ENCODE measurements at regions not wholly inside any gene's neighbourhood (a gene's known extent, or its start where the extent isn't known, plus 50 kb on each side); places are given as distances from the start of the nearest gene placed in this dataset.

DNA sequence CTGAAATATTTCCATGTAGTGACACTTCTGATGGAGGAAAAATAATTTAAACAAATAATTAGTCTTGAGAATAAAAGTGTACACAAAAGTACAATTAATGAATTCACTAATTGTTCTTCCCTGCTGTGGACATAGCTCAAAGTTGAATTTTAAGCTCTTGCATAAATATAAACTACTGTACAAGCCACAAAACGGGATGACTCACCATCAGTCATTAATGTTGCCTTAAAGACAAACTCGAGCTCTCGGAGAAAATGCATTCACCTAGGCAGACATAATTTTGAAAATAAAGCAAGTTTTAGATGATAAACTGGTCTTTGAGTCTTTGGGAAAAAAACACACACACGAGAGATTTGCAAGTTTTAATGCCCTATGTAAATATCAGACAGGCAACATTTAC is 436.4 kb downstream of the ZNF521 start:
- no peak for DNase-seq

GRCh38 chr18:24917767-24918166 is 434.2 kb downstream of the ZNF521 start:
- DNase-seq: no peak

DNA sequence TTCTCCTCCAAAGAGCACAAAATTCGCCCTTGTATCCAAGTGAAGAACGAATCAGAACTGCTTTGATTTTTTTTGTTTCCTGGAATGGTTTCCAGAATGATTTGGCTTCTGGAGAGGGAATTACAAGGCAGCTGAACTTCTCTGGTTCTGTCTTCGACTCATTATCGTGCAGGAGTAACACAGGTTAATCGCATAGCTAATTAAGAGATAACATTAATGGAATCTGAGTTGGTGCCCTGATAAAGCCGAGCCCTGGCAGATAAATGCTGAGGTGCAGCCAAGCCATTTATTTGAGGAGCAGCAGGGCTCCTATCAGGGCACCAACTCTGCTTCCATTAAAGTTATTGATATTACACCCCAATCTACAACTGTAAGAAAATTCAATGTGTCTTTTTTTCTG is 433.7 kb downstream of the ZNF521 start:
- no peak for DNase-seq

DNA sequence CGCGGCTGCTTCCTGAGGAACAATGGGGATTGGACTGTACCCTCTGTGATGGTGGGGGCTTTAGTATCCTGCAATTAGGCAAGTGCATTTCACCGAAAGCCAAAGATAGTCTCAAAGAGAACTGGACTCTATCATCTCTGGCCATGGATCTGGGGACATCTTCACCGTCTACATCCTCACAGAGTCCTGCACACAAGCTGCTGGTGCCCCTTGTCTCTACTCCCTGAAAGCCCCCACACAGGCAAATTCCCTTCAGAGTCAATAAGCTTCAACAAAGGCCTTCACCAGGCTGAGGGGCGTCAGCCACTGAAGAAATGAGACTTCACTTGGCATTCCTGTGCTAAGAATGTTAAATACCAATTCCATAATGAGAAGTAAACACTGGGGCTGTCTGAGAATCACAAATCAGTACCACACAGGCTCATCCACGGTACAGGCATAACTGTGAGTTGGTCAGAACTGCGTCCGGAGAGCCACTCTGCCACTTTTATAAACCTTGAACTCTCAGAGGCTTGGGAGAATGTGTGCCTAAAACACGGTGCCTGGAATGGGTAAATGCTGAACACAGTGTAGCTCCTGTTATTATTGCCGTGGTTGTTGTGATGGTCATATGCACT is 432.7 kb downstream of the ZNF521 start:
- DNase-seq: no peak

- DNase-seq: no peak
Observed at GRCh38 chr18:24922491-24922890, 429.5 kb downstream of the ZNF521 start.

DNA sequence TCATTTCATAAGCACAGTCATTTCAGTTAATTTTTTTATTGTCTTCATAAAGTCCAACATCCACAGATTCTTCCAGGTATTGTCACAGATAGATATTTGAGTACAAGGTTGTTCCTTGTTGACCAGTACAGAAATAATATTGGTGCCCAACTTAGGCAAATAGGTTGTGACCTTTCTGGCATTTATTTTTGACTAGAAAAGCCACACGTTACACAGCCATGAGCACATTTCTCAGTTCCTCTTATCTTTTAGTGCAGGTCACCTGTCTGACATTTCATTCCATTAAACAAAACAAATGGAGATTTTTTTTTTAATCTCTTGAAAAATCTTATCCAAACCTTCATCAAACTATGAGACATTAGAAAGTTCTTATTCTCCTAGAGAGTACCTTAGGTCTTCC is 428.8 kb downstream of the ZNF521 start:
- no peak for DNase-seq

DNA sequence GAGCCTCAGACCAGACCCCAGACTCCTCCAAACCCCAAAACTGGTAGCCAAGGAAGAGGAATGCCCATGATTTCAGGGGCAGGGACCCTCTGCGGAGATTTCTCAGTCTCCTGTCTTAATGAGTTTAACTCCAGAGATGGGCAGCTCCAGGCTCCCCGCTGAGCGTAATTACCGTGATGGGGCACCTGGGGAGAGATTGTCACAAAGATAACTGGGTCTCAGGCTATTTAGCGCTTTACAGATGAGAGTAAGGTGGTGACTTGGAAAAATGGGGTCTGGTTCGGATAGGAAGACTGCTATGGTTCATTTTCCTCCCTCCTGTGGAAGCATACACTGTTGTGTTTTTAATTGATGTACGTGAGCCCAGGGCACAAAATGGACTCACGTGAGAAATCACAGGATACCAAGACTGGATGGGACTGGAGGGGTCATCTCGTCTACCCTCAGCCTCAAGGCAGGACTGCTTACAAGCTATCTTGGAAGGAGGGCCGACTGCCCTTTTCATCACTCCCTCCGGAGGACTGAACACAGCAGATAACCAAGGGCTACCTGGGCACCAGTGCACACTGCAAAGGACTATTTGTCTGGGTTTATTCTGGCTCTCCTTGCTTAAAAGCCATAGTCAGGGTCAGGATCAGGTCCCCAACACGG is 427.8 kb downstream of the ZNF521 start:
- no peak for DNase-seq

DNA sequence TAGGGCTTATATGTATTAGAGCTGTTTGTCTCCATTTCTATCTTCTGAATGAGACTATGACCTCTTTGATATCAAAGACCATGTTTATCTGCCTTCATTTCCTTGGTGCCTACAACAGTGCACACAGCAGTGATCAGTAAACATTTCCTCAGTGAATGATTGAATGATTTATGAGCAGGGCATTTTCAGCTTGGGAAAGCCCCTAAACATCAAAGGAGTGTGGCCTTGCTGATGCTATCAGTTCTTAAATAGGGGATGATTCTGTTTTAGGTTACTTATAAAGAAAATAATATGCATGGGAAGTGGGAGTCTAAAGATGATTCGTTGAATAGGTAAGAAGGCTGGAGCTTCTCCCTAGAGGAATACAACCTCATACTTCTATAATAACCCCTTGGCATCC is 425.3 kb downstream of the ZNF521 start:
- no peak for DNase-seq

DNA sequence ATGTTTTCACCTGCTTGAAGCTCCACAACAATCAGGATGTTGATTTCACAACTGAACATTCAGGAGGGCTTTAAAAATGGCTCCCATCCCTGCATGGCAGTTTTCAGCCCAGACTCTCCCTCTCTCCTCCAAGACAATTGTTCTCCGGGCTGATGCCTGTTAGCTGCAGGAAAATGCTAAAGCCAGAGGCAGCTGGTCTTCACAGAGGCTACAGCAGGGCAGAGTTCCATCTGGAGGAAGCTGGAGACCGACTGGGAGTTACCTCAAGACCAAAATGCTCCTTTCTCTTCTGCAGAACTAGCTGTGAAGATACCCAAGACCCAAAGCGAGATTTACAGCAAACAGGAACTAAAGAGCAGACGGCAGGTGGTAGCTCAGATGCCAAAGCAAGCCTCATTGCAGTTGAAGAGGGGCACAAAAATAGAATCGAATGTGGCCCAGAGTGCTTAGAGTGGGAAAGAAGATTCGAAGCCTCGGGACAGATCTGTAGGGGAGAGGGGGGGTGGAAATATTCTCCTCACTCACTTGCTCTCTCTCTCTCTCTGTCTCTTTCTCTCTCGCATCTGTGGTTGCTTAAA is 423.6 kb downstream of the ZNF521 start:
- no peak for DNase-seq

- DNase-seq: no peak
Observed at GRCh38 chr18:24930478-24930877, 421.5 kb downstream of the ZNF521 start.

- DNase-seq: no peak
Observed at GRCh38 chr18:24930971-24931370, 421.0 kb downstream of the ZNF521 start.

- no peak for DNase-seq
Observed at GRCh38 chr18:24933345-24933744, 418.6 kb downstream of the ZNF521 start.

DNA sequence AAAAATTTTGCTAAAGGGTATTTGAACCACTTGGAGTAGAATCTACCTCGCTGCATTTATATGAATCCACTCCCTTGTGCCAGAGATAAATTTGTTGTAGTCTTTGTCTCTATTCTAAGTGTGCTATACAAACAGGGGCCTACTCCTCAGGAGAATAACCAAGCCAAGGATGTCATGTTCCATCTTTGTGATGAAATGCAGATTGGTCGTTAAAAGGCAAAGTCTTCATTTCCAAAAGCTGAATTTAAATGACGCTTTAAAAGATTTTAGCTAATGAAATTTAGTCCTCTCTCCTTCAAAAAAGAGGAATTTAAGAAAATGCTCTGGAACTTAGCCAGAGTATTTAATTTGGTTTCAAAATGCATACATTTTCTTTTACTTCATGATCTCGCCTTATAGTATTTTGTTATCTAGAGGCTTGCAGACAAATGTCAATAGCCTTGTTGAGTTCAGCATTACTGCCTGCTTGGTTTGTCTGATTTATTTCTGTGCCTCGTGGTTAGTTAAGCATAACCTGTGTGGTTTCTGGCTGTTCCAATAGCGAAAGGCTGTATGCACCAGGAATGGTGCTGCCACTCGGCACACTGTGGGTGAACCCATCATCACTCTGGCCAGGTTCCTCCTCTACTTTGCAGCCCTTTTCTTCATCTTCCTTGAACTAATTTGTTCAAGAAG is 417.6 kb downstream of the ZNF521 start:
- DNase-seq: no peak

DNA sequence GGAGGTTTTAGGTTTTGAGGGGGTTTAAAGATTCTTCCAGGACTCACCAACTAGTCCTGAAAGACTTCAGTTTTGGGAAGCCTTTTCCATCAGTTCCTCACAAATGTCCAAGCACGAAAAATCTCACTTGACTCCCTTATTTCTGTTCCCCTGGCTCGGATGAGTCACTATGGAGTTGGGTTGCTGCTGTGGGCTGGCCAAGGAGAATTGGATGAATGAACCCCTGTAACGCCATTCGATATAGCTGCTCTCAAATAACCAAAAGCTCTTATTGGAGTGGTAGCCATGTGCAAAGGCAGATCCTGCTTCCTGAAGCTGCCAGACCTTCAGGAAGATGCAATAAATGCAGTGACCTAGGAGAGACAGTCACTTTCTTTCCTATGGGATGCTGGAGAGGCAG is 417.0 kb downstream of the ZNF521 start:
- DNase-seq: no peak

GRCh38 chr18:24935896-24936295 is 416.1 kb downstream of the ZNF521 start:
- DNase-seq: no peak

DNA sequence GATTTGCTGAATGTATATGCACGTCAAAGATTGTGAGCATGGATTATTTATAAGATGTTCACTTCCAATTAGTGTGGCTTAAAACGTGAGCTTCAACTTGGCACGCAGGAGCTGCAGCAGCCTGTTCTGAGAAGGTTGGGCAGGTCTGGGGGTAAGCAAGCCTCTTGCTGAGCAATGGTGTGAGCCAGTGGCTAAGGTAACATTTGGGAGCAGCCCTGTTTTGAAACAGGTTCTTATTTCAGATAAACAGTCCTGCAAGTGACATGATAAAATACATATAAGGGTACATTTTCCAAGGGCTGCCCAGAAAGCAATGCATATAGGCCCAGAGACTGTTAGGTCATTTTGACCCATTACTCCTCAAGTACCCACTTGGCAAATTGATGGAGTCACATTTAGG is 415.3 kb downstream of the ZNF521 start:
- DNase-seq: no peak

DNA sequence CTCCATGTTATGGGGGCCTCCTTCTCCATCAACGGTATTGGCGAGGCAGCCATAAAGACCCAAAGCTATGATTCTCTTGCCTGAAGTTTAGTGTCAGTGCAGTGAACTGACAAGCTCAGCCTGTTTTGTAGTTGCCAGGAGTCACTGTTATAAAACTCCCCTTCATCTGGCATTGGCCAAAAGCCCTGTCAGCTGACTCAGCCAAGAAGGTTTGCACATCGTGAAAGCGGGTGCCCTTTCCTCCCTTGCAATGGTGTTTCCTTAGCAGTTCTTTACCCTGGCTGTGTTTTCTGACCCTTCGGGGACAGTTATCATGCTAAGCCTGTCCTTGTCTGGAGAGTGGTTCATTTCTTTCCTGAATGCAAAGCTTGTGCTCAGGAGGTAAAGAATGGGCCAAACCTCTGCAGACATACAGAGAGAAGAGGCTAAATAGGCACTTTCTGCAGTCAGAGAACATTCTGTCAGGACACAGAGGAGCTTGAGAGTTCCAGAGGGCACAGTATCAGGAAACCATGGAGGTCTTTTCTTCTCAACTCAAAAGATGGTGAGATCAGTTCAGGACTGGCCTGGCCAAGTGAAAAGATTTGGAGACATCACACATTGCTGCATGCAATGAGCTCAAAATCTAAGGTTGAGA is 414.2 kb downstream of the ZNF521 start:
- no peak for DNase-seq

DNA sequence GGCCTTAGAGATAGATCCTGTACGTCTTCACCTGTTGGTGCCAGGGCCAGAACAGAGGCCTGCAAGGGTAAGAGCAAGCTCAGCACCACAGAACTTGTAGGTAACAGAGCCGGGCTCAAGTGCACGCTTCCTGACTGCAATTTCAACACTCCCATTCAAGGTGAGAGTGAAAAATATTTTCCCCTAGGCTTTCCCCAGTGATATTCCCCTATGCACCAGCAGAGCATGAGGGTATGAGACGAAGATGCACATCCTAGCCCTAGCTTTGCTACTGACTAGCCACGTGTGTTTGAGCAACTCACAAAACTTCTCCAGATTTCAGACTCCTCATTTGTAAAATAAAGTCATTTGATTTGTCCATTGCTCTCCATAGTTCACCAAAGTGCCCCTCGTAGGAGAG is 411.6 kb downstream of the ZNF521 start:
- DNase-seq: no peak

DNA sequence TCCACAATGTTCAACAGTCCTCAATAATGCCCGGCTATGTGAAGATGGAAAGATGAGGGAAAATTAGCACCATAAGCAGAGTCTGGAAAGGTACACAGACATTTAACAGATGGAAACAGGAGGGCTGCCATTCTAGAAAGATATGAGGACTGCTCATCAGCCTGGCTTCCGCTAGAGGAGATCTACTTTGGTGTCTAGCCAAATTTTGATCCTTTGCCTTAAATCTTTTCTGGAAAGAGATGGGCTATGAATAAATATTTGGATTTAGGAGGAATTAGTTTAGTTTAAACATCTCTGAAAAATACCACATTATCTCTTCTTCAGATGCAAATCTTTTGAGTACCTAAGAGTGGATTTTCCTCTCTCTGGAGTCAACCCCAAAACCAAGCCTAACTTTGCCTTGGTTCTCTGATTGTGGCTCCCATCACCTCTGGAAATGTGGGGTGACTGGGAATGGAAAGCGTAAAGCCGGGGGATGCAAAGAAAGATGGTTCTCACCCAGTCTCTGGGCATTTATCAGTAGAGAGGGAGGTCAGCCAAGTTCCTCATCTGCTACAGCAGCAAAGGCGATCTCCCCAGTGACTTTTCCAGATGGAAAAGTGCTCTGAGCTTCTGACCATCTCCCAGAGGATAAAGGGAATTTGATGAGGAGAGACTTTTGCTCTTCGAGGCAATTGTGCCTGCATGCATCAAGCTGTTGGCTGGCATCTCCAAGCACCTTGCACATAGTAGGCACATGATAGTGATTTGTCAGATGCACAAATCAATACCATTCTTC is 410.6 kb downstream of the ZNF521 start:
- no peak for DNase-seq

GRCh38 chr18:24942144-24942543 is 409.8 kb downstream of the ZNF521 start:
- DNase-seq: no peak

GRCh38 chr18:24947521-24948305 is 404.3 kb downstream of the ZNF521 start:
- DNase-seq: no peak

DNA sequence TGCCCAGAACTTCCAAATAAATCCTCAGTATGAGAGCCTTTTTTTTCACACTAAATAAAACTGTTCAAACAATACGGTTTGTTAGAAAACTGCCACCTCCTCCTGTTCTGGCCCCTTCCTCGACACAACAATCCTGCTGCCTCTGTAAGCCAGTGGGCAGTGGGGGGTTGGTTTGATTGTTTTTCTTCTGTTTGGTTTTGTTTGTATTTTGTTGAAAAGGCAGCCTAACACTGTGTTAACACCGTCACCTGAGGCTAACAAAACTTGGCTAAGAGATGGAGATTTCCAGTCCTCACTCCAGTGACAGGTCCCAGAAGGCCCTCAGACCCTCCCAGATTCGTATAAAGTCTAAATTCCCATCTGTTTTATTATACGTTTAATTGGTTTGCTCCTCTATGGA is 402.1 kb downstream of the ZNF521 start:
- DNase-seq: peak in 1 of 2 experiments; percentile 16
